ENCODE measurements at regions not wholly inside any gene's neighbourhood (a gene's known extent, or its start where the extent isn't known, plus 50 kb on each side); places are given as distances from the start of the nearest gene placed in this dataset.

- DNase-seq (ENCODE audit: low spot score) = no peak
- TF ChIP-seq, protein P1, sequence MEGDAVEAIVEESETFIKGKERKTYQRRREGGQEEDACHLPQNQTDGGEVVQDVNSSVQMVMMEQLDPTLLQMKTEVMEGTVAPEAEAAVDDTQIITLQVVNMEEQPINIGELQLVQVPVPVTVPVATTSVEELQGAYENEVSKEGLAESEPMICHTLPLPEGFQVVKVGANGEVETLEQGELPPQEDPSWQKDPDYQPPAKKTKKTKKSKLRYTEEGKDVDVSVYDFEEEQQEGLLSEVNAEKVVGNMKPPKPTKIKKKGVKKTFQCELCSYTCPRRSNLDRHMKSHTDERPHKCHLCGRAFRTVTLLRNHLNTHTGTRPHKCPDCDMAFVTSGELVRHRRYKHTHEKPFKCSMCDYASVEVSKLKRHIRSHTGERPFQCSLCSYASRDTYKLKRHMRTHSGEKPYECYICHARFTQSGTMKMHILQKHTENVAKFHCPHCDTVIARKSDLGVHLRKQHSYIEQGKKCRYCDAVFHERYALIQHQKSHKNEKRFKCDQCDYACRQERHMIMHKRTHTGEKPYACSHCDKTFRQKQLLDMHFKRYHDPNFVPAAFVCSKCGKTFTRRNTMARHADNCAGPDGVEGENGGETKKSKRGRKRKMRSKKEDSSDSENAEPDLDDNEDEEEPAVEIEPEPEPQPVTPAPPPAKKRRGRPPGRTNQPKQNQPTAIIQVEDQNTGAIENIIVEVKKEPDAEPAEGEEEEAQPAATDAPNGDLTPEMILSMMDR (conservative IDR thresholded peaks at IDR 0.05; ENCODE audit: low read depth) = no peak
- ChIA-PET CTCF (interaction anchor here (0.7 kb wide), 1 partner anchor 256 kb away, joined by 3 read pairs; no protein-coding TSS in a partner anchor), POLR2A (ENCODE audit: low non-redundant PET) (no interaction called here)
- no peak overlapping the region for H3K27ac ChIP-seq
Measured at GRCh38 chr20:11982955-11983470, 65.3 kb downstream of the BTBD3 start.

- TF ChIP-seq, protein P1 (conservative IDR thresholded peaks at IDR 0.05; ENCODE audit: low read depth) = no peak
- CTCF ChIA-PET = interaction anchor here (0.6 kb wide), 1 partner anchor 218 kb away, joined by 4 read pairs; no protein-coding TSS in a partner anchor
- POLR2A ChIA-PET (ENCODE audit: low non-redundant PET) = no interaction called here
- DNase-seq (ENCODE audit: low spot score) = no peak
- H3K27ac ChIP-seq = no peak overlapping the region
Measured at GRCh38 chr20:11986954-11987353, 69.3 kb downstream of the BTBD3 start.

DNA sequence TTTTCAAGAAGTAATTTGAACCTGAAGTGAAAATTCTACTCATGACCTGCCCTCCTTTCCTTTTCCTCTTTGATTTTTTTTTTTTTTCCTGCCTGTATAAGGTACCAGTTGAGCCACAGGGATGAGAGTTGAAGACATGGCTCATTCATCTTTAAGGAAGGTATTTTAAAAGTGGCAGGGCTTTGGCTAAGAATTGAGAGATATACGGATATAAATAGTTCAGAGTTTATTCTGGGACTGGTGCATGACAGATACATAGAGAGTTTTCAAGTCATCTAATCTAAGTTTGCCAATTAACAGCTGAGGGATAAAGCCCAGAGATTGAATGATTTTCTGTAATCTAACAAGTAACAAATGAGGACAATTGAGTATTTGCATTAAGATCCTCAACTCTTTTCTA is 69.8 kb downstream of the BTBD3 start:
- H3K27ac ChIP-seq = no peak overlapping the region
- ChIA-PET POLR2A (ENCODE audit: low non-redundant PET) (no interaction called here), CTCF (interaction anchor here (0.6 kb wide), 1 partner anchor 217 kb away, joined by 4 read pairs; no protein-coding TSS in a partner anchor)
- TF ChIP-seq, protein P1 (conservative IDR thresholded peaks at IDR 0.05; ENCODE audit: low read depth) = no peak
- no peak for DNase-seq (ENCODE audit: low spot score)

GRCh38 chr20:11989018-11989771 is 71.5 kb downstream of the BTBD3 start:
- no peak for DNase-seq (ENCODE audit: low spot score)
- H3K27ac ChIP-seq = no peak overlapping the region
- TF ChIP-seq, protein P1 (conservative IDR thresholded peaks at IDR 0.05; ENCODE audit: low read depth) = no peak
- POLR2A ChIA-PET (ENCODE audit: low non-redundant PET) = no interaction called here
- CTCF ChIA-PET = no interaction called here

- CTCF ChIA-PET = no interaction called here
- POLR2A ChIA-PET (ENCODE audit: low non-redundant PET) = no interaction called here
- DNase-seq (ENCODE audit: low spot score) = no peak
- H3K27ac ChIP-seq = no peak overlapping the region
- TF ChIP-seq, protein P1 (conservative IDR thresholded peaks at IDR 0.05; ENCODE audit: low read depth) = no peak
Measured at GRCh38 chr20:11992426-11992825, 74.7 kb downstream of the BTBD3 start.

DNA sequence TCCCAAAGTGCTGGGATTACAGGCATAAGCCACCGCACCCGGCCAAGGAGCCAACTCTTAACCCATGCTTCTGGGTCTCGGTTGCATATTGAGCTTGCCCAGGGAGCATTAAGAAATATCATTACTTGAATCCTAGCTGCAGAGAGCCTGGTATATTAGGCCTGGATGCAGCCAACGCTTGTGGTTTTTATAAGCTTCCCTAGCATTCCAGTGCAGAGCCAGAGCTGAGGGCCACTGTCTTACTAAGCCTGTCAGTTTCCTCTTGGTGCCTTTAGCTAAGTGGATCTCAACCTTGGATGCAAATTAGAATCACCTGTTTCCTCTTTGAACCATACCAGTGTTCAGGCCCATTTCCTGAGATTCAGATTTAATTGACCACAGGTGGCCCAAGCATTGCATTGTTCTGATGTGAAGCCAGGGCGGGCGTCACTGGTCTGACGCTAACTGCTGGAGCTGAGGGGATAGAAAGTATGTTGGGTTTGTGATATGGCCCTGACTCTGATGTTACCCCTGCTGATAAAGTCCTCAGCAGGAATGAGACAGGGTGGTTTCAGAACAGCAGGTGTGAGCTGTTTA is 76.3 kb downstream of the BTBD3 start:
- TF ChIP-seq, protein P1 (conservative IDR thresholded peaks at IDR 0.05; ENCODE audit: low read depth) = no peak
- no peak overlapping the region for H3K27ac ChIP-seq
- CTCF ChIA-PET = interaction anchor here (0.5 to 0.6 kb wide), 2 partner anchors 14 to 1164 kb away, joined by 3 read pairs; no protein-coding TSS in a partner anchor
- POLR2A ChIA-PET (ENCODE audit: low non-redundant PET) = no interaction called here
- no peak for DNase-seq (ENCODE audit: low spot score)
